ENCODE measurements at regions not wholly inside any gene's neighbourhood (a gene's known extent, or its start where the extent isn't known, plus 50 kb on each side); places are given as distances from the start of the nearest gene placed in this dataset.

DNA sequence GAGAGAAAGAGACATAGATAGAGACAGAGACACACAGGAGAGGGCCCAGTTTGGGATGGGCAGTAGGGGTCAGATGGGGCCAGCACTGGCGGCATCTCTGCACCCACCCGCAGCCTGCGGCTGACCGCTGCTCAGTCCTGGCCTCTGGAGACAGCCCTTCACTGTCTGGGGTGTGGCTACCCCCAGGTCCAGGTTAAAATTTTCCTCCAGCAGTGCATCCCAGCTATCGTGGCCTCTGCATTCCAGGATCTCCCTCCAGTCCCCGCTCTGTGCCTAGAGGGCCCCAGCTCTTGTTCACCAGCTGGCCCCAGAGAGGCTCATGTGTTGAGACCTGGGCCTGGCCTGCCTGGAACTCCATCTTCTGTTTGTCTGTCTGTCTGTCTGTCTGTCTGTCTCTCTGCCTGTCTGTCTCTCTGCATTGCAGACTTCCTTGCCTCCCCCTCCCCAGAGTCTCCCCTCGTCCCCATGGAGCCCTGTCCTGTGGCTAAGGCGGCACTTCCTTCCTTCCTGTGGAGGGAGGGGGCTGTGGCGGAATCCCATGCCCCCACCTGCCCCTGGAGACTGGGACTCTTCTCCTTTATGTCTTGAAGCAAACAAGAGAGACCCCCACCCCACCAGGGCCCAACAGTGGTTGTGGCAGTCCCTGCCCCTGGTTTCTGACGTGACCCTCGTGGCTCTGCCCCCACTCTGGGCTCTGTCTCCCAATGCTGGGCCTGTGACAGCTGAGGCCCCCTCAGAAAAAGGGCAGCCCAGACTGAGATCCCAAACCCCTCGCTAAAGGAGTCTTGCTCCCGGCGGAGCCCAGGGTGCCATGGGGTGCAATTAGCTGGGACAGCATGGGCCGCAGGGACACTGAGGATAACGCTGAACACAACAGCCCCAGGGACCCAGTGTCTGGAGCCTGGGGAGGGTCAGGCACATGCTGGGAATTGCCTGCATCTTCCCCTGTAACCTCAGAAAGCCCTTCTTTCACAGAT, 241.8 kb downstream of the NPHP4 start:
- no peak for DNase-seq (ENCODE audit: low read depth, low spot score)

DNA sequence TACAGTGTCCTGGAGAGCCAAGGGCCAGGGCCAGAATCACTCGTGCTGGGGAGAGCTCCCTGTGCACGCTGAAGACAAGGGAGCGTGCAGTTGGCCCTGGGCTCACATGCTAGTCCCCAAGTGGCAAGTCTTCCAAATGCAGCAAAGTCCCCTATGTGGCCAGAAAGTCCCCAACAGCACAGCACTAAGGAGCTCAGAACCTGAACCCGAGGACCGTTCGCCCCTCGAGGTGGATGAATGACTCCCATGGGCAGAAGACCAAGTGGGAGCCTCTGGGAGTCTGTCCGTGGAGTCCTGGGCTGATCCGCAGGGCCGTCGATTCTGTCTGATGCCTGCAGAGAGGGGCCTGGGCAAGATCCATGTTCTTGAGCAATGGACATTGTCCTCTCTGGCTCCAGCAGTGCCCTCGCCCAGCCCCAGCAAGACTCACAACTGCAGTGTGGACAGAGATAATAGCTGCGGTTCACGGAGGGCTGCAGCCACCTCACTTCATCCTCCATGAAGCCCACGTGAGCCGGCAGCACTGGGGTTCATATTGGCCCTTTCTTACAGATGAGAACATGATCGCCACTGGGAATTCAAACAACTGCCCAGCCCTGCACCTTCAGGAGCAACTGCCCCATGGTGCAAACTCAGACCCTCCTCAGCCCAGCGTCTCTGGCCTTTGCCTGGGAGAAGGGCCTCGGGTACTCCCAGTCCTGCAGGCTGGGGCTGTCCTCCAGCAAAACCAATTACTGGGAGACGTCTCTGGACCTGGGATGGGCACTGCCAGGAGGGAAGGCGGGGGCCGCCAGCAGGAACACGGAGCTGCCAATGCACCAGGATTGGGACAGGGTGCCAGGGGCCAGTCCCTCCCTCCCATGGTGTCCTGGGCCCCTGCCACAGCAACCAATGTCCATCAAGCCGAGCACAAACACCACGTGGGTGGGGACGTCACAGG, 243.7 kb downstream of the NPHP4 start:
- DNase-seq (ENCODE audit: low read depth, low spot score) = no peak

DNA sequence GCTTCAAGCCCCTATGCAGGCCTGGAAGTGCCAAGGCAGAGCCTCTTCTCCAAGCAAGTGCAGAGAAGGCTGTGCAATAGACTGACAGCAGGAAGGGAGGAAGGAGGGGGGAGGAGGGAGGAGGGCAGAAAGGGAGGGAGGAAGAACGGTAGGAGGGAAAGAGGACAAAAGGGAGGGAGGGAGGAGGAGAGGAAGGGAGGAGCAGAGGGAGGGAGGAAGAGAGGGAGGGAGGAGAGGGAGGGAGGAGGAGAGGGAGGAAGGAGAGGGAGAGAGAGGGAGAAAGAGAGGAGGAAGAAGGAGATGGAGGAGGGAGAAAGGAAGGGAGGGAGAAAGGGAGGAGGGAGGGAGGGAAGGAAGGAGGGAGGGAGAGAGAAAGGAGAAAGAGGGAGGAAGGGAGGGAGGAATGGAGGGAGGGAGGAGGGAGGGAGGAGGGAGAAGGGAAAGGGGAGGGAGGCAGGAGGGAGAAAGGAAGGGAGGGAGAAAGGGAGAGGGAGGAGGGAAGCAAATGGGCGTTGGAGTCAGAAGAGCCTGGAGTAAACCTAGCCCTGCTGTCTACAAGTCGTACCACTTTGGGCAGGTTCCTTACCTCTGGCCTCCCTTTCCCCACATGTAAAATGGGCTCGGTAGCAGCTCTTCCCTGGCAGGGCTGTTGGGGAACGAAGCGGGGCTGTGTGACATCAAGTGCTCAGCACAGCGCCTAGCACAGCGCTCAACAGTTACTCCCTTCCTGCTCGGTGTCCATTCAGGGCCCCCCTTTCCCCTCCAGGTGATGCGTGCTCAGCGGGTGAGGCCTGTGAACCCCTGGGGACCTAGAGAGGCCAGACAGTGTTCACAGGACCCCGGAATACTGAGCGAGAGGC, 244.6 kb downstream of the NPHP4 start:
- no peak for DNase-seq (ENCODE audit: low read depth, low spot score)

DNA sequence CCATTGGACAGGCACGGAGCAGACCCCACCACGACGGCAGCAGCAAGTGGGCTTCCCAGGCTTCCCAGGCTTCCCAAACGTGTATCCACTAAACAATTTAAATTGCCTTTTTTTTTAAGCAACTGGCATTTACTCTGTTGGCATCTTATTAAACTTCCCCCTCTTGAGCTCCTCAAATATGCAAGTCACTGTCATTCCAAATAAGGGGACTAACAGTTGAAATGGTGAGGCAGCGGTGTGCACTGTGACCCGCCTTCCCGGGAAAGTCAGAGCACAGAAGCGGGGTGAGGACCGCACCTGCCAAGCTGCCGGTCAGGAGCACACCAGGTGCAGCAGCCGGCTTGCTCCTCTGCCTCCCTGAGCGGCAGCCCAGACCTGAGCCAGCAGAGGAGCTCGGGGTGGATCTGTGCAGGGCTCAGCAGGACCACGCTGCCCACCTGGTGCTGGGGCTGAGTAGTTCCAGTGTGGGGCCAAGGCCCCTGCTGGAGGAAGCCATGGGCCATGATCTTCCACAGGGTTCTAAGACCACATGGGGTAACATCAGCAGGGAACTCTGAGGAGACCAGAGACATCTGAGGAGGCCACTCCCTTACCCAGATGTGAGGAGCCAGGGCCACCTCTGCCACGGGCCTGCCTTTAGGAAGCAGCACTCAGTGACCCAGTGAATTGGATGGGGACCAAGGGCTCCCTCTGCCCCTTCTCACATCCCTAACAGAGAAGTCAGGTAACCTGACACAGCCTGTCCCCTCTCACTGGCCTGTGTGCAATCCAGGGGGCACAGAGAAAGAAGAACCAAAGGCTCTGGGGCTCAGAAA, 245.4 kb downstream of the NPHP4 start:
- no peak for DNase-seq (ENCODE audit: low read depth, low spot score)

DNA sequence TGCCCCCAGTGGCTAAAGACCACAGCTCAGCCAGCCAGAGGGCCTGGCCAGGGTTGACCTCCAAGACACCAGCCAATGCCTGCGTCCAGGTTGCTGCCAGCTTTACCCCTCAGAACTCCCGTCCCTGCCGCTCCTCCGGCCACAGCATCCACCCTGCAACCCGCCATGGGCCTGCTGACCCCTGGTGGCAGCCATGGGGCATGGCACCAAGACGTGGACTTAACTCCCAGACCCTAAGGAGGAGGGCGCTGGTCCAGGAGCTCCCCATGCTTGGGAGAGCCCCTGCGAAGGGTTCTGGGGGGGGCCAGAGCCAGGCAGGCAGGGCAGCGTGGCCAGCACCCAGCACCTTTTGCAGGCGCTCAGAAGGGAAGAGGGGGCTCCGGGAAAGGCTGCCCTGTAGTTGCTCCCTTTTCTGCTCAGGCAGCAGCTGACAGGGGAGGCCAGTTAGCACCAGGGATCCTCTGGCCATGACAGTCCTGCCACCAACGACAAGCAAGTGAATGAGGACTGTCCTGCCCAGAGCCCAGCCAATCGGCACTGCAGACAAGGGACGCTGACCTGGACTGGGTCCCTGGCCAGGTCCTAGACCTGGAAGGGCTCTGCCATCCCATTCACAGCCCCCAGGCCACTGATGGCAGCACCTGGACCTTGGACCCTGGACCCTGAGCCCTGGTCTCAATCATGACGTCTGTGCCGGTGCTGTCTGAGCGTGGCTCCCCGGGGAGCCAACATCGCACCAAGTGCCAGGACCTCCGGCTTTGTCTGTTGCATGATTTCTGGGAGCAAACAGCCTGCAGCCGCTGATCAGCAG, 246.2 kb downstream of the NPHP4 start:
- peak; percentile 84 for DNase-seq (ENCODE audit: low read depth, low spot score)

DNA sequence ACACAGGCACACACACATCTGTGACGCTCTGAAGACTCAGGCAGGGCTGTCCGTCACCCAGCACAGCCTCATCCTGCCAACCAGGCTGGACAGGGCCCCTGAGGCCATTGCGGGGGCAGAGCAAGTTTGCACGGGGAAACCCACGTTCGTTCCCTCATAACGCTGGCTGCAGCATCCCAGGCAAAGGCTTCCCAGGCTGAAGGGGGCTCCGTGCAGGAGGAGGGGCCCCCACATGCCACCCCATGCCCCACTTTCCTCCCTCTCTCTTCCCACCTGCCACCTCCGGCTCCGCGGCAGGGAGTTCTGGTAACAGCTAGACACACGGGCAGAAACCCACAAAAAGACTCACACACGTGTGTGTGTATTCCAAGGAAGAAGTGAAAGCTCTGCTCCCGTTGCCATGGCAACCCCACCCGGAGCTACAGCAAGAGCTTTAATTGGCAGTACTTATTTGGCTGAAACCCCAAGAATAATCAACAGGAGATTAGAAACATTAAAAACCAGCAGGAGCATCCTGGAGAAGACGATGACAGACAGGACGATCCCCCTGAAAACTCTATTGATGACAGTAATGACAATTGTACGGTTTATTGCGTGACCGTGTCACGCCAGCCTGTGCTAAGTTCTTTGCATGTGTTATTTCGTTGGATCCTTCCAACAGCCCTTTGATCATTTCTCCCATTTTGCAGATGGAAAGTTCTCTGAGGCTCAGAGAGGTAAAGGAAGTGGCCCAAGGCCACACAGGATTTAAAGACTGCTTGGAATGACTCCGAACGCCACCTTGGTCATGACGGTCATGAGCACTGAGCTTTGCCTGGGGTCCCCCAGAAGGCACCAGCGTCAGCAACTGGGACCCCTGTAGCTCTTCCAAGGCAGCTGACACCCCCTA, 247.1 kb downstream of the NPHP4 start:
- peak; percentile 29 for DNase-seq (ENCODE audit: low read depth, low spot score)

DNA sequence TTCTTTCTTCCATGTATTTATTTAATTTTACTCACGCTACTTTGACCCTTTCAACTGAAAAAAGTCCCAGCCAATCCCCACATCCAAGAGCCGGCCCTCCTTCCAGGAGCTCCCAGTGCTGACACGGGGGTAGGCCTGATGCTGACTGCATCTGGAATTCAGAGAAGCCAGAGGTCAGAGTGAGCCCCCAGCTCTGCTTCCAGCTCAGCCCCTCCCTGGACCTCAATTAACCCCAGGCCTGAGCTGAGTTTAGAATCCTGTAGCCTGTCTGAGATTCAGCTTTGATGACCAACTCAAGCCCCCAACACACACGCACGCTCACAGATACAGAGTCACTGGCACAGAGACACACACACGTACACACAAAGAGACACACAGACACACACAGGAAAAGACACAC, 247.9 kb downstream of the NPHP4 start:
- no peak for DNase-seq (ENCODE audit: low read depth, low spot score)

DNA sequence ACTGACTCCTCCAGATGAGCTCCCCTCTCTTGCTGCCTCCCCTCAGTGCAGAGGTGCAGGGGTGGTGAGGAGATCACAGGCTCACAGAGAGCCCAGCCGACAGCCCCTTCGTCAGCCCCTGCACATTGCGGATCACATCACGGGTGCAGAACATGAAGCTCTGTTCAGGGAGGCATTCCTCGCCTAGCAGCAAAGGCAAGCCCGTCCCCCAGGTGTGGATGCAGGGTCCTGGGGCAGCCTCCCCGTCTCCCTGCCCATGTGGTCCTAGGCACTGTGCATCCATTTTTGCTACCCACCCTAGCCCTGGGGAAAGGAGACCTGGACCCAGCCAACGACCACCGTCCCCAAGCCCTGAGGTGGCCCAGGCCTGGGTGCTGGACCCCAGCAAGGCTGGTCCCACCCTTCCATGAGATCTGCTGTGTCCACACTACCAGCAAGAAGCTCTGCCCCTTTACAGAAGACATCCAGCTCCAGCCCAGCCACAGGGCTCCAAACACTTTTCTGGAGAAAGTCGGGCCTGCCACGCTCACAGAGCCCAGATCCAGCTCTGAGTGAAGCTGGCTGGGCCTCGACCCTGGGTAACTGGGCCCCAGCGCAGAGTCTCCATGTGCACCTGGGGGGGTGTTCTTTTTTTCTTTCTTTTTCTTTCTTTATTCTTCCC, 248.7 kb downstream of the NPHP4 start:
- DNase-seq (ENCODE audit: low read depth, low spot score) = no peak

DNA sequence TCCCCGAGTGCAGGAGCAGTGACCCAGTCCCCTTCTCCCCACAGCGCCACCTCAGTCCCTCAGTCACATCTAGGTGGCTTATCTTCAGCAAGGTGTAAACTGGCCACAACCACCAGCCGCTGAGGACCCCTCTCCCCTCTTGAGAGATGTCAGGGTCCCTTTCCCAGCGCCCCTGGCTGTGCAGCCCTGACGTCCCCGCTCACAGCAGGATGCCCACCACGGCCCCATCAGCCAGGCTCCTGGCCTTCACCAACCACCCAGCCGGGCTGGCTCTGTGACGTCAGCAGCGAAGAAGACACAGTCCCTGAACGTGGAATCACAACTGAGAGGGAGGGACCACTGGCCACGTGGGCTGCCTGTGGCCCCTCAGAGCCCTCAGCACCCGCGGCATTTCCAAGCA, 249.4 kb downstream of the NPHP4 start:
- DNase-seq (ENCODE audit: low read depth, low spot score) = no peak

DNA sequence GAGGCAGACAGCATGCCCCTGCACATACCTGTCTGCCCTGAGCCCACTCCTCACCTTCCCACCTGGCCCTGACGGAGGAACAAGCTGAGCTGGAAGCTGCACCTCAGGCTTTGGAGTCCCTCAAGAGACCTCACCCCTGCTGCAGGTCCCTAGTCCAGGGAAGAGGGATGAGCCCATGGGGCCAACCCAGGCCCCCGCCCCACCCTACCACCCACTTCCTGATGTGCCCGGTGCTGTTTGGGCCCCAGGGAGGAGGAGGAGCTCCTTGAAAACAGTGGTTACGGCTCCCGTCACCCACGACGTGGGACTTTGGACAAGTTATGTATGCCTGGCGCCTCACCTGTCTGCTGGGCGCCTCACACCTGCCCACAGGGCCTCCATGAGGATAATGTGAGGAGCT, 250.2 kb downstream of the NPHP4 start:
- no peak for DNase-seq (ENCODE audit: low read depth, low spot score)

DNA sequence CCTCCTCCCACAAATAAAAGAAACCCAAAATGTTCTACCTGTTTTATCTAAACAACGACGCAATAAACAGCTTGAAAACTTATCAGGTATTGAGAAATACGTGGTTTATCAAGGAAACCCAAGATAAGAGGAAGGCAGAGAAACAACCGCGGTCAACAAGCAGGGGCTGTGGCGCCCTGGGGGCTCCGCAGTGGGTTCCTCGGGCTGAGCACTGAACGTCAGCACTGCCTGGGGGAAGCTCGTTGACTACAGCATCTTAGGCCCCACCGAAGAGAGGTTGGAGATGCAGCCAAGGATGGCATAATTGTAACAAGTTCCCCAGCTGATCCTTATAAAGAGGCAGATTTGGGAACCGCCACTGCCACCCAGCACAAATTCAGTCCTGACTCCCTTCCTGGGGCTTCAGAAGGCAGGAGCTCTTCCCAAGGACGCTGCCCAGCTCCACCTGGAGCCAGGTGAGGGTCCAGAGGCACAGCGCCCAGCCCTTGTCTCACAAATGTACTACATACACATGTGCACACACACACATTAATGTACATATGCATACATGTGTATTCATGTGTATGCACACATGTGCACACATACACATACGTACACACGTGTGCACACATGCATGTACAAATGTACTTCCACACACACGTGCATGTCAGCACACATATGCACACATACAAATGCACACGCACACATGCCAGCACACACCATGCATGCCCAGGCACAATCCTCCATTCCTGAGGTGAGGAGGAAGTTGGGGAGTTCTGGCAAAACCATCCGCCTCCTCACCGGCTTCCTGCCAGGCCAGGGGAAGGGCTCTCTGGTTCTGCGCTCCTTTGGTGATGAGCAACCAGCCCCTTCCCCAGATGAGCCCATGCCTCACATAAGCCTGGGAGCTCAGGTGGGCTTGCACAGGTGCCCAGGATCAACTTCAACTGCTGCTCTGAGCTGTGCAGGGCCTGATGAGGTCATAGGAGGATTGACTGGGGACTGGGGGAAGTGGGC, 251.1 kb downstream of the NPHP4 start:
- DNase-seq (ENCODE audit: low read depth, low spot score) = no peak

DNA sequence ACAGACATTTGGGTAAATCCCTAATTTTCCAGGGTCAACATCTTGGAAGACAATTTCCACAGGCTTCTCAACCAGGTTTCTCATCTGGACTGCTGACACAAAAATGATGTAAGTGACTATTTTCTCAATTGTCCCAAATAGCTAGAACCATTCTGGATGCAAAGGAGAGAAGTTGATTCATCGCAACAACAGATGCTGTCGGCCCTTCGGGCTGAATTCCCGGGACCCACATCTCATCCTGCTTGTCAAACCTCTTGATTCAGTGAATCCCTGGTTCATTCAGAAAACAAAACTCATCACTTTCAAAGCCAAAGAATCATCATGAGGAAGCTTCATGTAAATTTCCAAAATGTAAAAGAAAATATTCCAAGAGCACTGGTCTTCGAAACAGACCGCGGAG, 251.8 kb downstream of the NPHP4 start:
- DNase-seq (ENCODE audit: low read depth, low spot score) = no peak

DNA sequence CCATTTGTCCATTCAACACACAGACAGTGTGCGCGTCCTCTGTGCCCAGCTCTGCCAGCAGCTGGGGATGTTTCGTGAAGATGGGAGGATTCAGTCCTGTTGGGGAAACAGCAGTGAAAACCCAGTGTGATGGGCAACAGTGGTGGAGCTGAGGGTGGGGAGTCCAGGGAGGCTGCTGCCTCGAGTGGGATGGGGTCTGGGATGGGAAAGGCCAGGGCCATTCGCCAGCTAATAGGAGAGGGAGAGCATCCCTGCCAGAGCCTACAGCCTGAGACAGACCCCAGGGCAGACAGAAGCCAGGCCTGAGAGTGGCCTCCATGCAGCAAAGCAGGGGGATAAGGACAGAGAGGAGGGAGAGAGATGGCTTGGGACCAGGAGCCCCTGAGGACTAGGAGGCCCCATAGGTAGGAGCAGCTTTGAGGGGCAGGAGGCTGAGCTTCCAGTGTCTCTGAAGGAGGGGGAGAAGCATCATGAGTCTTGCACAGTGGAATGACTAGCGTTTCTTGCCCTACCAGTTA, 252.6 kb downstream of the NPHP4 start:
- no peak for DNase-seq (ENCODE audit: low read depth, low spot score)

DNA sequence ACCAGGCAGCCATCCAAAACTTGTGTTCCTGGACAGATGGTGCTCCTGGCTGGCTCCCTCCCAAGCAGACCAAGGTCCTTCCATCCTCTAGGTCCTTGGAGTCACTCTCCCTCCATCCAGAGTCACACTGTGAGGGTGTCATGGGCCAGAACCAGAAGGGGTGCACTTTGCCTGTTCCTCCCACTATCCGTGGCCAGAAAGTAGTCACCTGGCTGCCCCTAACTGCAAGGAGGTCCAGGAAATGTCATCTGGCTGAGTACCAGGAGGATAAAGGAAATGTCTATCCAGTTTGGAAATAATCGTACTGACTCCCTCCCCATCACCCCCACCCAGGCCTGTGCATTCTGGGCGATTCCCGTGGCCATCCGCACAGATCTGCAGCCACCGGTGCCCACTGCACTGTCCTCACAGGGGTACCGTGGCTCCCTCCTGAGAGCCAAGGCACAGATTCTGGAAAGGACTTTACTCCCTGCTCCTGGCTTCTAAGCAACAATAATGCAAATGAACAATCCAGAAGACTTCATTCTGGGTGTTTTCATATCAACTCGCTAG, 253.2 kb downstream of the NPHP4 start:
- no peak for DNase-seq (ENCODE audit: low read depth, low spot score)

DNA sequence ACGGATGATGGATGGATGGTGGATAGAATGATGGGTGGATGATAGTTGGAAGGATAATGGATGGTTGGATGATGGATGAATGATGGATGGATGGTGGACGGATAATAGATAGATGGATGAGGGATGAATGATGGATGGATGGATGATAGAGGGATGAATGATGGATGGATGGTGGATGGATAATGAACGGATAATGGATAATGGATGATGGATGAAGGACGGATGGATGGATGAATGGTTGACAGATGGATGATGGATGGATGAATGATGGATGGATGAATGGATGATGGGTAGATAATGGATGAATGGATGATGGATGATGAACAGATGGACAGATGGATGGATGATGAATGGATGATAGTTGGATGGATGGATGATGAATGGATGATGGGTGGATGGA, 255.1 kb downstream of the NPHP4 start:
- DNase-seq (ENCODE audit: low read depth, low spot score) = no peak

DNA sequence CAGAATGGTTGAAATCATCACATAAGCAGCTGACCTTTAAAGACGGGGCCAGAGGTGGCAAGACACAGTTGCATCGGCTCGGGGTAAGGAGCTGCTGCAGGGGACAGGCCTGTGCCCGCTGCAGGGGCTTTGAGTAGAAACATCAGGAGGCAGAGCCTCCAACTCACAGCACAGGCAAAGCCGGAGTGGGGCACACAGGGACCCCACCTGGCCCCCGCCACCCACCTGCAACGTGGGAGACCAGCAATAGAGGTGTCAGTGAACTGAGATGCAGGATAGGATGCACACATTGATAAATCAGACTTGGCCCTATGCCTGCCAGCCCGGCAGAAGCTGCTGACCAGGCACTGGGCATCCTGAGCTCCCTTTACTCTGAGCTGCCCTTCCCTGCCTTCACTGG, 257.2 kb downstream of the NPHP4 start:
- no peak for DNase-seq (ENCODE audit: low read depth, low spot score)
